DMS114 treated with DMSO at 0.1 percent for 48 hours (cell line): ENCODE measurements at regions not wholly inside any gene's neighbourhood (a gene's known extent, or its start where the extent isn't known, plus 50 kb on each side); places are given as distances from the start of the nearest gene placed in this dataset.
"Not testable (repeated sequence)": the region's sequence is repeated elsewhere in the genome, so short reads cannot be mapped to it uniquely, and the experiment has no call there.

ENCODE experiments used
- DNase-seq: peaks from one replicate; lab custom pipeline; 2025; ENCODE audit not compliant: unreplicated experiment; lab: John Stamatoyannopoulos, UW

DNA sequence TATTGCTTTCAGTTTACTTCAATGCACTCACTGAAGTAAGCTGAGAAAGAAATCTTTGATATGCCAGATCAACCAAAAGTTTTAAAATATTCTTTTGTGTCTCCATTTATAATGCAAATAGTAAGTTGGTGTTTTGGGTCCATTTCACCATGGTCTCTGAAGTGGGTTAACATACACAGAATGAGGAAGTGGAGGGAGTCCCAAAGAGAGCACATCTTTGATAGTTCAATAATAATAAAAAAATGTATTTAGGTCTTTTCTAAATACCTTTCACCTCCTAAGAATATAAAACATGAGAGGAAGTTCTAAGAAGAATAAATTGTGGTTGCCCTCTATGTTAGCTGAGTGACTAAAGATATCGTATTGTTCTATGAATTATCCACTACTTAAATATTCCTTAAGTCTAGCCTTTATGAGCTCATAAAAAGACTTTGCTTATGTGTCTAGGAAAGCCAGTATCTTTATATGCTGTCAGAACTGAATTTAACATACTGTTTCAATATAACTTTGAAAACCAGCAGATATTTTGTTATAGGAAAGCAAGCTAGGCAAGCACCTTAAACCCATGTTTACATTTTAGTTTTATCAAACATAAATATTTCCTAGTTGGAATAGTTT, 148.7 kb upstream of the ZEB2 start:
- no peak for DNase-seq

DNA sequence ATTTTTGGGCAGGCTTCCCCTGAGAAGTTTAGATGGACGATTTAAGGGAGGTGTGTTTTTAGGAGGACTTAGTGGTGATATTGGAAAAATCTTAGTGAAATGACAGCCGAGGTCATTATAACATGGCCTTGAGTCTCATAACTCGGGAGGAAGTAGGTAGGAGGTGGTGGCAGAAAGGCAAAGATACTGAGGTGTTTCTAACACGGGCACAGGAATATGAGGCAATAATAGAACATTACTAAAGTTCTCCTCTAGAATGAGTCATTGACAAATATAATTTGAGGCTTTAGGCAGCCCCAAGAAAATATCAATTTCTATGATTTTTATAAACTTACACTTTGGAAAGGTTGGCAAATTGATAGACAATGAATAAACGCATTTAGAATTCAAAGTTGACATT, 146.1 kb upstream of the ZEB2 start:
- DNase-seq: no peak

DNA sequence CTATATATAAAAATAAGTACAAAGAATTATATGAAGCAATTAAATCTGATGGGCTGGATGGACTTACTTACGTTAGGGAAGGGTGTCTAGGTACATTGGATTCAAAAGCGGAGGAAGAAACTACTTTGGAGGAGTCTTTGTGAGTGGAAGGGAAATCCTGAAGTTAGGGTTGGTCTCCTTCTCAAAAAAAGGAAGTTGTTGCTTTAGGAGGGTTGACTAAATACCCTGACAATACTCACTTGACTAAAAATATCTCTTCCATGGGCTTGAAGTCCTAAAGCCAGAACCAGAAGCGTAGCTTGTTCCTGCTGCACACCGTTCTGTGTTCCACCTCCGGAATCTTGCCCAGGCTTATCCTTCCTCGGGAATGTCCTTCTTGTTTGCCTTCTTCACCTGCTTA, 143.3 kb upstream of the ZEB2 start:
- no peak for DNase-seq

DNA sequence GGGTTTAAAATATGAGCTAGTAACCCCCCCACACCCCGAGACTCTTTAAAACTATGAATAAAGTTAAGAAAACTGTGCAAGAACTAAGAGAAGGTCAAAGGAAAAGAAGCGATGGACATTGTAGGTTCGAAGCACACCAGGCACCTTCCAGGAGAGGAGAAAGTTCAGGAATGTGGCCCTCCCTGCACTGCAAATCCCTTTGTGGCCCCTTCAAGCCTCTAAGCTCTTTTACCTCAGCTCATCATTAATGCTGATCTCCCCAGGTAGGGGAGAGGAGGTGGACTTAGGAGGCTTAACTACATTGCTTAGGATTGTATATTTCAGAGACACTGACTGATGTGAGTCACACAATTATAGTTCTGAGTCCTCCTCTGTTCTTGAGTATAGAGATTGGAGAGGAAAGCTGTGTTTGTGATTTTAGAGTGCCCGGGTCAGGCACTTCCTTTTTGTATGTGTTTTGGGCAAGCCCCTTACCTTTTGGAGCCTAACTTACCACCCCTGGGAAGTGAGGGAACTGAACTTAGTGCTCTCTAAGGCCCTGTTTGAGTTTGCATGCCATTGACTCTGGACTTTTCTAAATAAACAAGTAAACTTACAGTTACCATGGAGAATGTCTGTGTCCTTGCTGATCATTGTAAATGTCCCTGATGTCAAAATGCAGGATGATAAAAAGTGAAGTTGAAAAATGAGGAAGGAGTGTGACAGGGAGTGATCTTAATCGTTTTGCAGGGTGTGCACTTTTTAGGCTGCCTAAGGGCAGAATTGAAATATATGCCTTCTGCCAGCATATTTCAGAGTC, 140.8 kb upstream of the ZEB2 start:
- no peak for DNase-seq

DNA sequence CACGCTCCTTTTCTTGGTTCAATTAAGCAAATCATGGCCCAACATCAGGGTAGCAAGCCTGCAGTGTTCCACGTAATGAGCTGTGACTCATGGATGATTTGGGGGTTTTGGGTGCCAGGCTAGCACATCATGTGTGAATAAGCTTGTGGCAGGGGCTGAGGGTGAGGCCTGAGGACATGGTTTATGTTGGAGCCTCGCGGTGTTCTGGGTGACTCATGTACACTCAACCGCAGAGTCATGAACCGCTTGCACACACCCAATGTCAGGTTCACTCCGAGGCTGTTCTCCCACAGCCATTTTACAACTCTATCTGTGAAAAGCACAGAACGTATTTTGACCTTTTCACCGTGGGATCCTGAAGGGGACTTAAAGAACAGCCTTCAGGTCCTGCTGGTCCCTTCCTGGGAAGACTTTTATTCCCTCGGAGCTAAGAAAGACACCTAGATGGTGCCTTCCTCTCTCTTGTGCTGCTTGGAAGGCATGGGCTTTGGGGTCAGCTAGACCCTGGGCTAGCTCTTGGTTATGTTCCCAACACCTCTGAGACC, 139.9 kb upstream of the ZEB2 start:
- no peak for DNase-seq

DNA sequence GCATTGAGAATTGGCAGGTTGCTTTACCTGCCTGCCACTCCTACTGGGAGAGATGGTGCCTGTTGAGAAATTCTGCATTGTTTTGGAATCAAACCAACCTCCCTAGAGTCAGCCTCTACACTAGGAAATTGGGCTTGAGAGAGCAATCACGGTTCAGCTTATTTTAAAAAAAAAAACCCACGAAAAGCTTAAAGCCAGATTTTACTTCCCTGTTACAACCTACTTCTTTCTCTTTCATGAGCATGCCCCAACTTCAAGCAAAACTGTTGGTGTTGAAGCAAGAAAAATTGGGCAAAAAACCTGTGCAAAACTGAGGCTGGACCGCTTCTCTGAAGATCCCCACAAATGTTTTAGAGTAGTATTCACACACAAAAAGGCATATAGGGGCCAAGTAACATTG, 134.6 kb upstream of the ZEB2 start:
- no peak for DNase-seq

DNA sequence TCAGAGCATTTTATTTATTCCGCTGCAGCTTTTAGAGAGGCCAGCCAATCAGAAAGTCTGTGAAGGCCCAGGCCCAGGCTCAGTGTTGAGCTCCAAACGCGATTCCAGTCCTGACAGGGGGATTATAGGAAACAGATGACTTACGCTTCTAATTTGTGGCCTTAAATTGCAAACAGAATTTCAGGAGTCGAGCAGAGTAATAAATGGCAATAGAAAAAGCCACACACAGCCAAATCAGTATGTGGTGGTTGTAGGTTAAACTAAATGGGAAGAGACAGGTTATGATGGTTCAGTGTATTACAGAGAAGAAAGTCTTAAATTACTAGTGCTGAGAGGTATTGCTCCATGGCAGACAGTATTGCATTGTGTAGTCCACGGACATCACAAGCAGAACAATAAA, 131.0 kb upstream of the ZEB2 start:
- peak; percentile 76 for DNase-seq

DNA sequence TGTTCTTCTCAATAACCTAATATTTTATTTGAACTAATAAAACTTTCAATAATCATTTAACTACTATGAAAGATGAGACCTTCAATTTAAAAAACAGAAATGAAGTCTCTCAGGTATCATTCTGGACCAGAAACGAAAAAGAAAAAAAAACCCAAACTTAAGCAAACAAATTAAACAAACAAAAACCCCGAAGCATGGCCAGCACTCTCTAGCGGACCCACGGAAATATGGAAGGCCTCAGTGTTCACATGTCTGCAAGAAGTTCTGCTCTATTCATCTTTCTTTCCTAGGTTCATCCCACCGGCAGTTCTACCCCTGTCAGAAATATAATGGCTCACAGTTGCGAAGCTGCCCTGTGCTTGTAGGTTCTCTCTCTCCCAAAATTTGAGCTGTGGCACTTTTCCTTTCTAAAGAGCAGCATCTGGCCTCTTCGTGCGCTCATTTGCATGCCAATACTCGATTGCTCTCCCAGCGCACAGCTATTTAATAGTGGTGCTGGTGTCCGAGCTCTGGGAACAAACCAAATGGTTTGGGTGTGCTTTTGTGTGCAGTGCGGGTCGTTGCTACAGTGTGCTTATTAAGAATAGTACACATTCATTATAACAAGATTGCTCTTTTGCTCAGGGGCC, 129.0 kb upstream of the ZEB2 start:
- DNase-seq: no peak

DNA sequence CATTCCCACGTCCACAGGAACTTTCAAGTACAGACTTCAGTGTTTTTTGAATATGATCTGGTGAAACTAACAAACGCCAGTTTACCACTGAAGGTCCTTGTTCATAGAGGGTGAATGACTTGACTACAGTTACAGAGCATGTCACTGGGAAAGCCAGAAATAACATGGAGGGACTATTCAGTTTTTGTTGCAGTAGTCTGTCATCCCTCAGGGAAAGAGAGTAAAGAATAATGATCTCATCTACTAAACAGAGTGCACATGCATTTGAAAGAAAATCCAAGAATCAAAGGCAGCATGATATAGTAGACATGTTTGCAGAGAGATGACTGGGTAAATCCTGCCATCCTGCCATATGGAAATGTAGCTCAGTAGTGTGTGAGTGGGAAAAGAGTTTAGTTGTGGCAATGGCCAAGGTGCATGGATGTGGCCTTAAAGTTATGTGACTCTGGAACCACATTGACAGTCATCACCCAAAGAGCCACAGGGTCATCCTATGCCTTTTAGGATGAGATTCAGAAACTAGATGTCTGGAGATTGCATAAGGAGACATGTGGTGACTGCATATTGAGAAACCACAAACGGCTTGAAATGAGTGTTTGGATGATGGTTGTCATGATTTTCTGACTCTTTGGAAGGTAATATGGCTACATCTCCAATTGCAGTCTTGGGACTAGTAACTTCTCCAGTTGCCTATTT, 125.3 kb upstream of the ZEB2 start:
- DNase-seq: peak; percentile 48

DNA sequence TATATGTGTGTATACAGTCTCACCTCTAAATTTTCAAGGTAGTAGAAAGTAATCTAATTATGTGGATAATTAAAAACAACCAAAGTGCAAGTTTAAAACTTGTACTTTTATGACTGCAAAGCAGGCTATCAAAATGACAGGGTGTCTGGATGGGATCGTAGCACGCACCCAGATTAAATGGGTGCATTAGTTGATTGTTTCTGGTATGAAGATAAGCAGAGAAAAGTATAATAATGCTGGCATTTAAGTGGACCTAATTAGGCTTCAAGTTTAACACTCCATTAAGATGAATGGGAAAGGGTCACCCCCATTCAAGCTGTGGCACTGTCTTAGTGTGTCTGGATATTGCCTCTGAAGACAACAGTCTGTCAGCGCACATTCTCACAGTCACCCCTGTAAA, 124.6 kb upstream of the ZEB2 start:
- no peak for DNase-seq

DNA sequence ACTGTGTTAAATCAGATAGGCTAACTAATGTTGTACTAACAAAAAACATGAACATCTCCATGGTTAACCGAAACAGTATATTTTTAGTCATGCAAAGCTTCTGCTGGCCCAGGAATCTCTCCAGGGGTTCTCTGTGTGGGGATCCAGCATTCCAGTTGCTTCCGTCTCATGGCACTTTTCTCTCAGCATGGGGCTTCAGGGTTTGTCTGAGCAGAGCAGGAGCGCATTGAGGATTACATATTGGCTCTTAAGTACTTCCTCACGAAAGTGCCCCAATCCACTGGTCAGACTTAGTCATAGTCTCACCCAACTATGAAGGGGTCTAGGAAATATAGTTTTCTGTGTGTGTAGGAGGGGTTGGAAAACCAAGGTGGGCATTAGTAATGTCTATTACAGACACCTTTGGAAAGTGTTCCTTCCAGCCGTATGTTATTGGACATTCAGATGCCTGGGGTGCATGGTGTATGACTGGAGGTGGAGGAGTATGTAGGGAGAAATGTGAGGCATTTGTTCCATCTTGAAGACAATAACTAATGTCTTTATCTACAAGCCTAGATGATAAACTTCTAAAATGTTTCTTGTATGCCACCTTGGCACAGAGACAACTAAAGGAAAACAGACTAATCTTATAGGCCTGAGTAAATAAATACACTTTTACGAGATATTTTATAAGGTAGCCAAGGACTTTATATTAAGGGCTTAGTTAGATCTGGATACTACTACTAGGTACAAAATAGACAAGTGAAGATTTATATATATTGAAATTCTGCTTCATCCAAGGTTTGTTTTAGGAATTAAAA, 123.8 kb upstream of the ZEB2 start:
- no peak for DNase-seq

DNA sequence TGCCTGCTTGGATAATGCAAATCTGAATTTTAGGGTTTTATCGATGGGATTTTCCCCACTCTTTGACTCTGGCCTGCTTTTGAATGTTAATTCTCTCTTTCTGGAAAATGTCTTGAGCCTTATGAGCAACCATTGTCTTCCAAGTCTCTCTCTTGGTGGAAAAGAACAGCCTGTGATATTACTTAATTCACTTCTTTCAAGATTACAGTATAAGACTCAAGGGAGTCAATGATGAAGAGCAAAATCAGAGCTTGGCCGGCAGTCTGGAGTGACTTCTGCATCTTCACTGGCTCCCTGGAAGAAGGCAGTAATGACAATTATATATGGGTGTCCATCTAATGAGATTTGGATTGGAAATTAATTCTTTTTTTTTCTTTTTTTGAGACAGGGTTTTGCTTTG, 122.9 kb upstream of the ZEB2 start:
- DNase-seq: no peak

DNA sequence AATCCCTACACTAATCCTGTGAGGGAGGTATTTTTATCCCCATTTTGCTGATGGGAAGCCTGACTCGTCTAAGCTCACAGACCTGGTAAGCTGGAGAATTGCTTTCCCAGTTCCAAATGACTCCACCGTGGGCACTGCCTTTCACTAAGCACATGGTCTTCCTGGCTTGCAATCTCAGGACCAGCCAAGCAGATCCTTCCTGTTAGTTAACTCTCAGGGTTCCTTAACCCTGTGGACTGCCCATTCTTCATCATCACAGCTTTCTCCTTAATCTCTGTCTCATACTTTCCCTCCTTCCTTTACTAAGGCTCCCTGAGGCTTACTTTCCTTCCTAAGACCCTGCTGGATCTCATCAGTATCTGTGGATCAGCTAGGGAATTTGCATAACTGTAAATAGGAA, 122.2 kb upstream of the ZEB2 start:
- no peak for DNase-seq

DNA sequence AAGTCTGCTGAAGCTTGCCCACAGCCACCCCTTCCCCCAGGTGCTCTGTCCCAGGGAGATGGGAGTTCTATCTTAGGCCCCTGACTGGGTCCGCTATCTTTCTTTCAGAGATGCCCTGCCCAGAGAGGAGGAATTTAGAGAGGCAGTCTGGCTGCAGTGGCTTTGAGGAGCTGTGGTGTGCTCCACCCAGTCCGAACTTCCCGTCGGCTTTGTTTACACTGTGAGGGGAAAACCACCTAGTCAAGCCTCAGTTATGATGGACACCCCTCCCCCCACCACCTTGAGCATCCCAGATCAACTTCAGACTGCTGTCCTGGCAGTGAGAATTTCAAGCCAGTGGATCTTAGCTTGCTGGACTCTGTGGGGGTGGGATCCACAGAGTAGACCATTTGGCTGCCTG, 118.3 kb upstream of the ZEB2 start:
- not testable (repeated sequence) for DNase-seq

DNA sequence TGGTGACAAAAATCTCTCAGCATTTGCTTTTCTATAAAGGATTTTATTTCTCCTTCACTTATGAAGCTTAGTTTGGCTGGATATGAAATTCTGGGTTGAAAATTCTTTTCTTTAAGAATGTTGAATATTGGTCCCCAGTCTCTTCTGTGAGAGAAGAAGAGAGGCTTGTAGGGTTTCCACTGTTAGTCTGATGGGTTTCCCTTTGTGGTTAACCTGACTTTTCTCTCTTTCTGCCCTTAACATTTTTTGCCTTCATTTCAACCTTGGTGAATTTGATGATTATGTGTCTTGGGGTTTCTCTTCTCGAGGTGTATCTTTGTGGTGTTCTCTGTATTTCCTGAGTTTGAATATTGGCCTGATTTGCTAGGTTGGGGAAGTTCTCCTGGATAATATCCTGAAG, 116.9 kb upstream of the ZEB2 start:
- not testable (repeated sequence) for DNase-seq

DNA sequence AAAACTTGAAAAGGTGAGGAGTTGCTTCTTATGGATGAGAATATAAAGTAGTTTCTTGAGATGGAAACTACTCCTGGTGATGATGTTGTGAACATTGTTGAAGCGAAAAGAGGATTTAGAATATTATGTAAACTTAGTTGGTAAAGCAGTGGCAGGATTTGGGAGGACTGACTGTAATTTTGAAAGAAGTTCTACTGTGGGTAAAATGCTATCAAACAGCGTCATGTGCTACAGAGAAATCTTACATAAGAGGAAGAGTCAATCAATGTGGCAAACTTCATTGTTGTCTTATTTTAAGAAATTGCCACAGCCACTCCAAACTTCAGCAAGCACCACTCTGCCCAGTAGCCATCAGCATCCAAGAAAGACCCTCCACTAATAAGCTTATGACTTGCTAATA, 112.9 kb upstream of the ZEB2 start:
- DNase-seq: no peak

DNA sequence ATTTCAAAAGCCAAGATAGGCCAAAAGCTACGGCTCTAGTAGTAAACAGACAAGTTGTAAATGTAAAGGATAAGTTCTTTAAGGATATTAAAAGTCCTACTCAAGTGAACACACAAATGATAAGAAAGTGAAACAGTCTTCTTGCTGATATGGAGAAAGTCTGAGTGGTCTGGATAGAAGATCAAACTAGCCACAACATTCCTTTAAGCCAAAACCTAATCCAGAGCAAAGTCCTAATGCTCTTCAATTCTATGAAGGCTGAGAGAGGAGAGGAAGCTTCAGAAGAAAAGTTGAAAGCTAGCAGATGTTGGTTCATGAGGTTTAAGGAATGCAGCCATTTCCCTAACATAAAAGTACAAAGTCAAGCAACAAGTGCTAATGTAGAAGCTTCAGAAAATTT, 111.7 kb upstream of the ZEB2 start:
- no peak for DNase-seq

DNA sequence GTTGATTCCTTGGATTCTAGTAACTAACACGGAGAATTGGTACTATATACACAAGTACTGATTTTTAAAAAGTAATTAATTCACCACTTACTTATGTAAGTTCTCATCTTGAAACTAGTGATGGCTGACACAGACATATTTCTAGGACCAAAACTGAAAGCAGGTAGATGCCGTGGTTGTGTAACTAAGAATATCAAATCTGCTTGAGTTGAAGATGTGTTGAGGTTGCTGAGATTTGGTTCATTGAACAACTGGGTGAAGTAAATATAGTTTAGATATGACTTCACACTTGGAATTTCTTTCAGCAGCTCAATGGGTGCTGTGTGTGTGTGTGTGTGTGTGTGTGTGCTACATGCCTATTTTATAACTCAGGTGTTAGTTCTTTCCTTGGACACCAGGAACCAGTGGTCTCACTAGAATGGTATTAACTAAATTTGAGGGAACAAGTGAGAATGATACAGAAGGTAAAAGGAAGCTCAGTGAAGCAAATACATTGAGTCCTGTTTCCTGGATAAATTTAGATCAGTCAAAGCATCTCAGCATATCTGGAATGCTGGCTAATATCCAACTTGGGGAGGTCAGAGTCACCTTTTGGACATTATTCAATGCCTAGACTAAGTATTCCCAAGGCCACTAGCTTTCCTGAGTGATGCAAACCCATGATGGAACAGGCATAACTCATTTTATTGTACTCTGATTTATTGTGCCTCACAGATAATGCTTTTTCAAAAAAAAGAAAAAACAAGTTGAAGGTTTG, 110.7 kb upstream of the ZEB2 start:
- DNase-seq: no peak

DNA sequence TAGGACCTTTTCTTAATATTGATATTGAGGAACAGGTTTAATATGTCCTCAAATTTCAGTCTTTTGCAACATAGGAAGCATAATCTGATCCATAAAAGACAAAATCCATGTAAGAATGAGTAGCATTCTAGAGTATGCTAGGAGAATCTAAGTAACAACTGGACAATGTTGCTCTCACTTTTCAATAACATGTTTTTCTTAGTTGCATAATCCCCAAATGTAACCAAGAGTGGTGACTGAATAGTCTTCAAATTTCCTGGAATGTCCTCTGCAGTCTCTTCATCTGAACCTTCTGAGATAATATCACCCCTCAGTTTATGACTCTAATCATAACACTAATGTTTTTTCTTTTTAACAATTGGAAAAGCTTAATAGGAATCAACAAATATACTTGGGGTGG, 110.0 kb upstream of the ZEB2 start:
- DNase-seq: no peak

DNA sequence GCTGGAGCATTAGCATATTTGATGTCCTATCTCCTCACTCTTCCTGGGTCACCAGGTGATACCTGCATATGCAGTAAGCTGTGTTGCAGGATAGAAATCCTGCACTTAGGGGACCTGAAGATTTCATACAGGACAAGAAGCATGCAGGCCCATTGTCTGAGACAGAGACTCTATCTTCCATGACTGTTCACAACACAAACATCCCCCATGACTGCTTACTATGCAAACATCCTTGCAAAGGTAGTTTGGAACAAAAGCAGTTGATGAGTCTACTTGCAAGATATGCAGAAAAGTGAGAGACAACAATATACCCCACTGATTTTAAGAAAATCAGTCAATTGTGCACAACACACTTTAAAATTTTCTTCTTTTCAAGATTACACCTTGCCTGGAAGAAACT, 108.6 kb upstream of the ZEB2 start:
- no peak for DNase-seq
